Endothelial cell of umbilical vein (primary cell): ENCODE measurements at regions not wholly inside any gene's neighbourhood (a gene's known extent, or its start where the extent isn't known, plus 50 kb on each side); places are given as distances from the start of the nearest gene placed in this dataset.

ENCODE experiments used
- EZH2 ChIP-seq: IDR thresholded peaks from 2 replicates; pipeline ENCODE4 v1.6.1; 2012; ENCODE audit warnings: borderline replicate concordance, low read depth, mild to moderate bottlenecking, moderate library complexity, low read length, inconsistent platforms; ENCODE audit not compliant: severe bottlenecking
- FOS ChIP-seq: IDR thresholded peaks from 2 replicates; pipeline ENCODE4 v1.6.1; 2011; ENCODE audit warnings: mild to moderate bottlenecking, low read length, moderate library complexity, borderline replicate concordance; ENCODE audit not compliant: insufficient read depth
- GATA2 ChIP-seq: IDR thresholded peaks from 2 replicates; pipeline ENCODE4 v1.7.0; 2011; ENCODE audit warnings: low read depth, mild to moderate bottlenecking, moderate library complexity, mixed read lengths, low read length; ENCODE audit not compliant: insufficient read length, insufficient read depth
- JUN ChIP-seq: IDR thresholded peaks from 2 replicates; pipeline ENCODE4 v1.6.1; 2011; ENCODE audit warnings: borderline replicate concordance, low read depth; ENCODE audit not compliant: insufficient read length, insufficient read depth
- MYC ChIP-seq: IDR thresholded peaks from one replicate; pipeline ENCODE4 v1.6.1; 2011; ENCODE audit warnings: mild to moderate bottlenecking, low read depth, low read length
- POLR2A ChIP-seq: IDR thresholded peaks from 2 replicates; pipeline ENCODE4 v1.6.1; 2012; ENCODE audit warnings: low read depth, mild to moderate bottlenecking, control low read depth, low read length
- POLR2AphosphoS5 ChIP-seq: IDR thresholded peaks from 2 replicates; pipeline ENCODE4 v1.6.1; 2012; ENCODE audit warnings: low read depth, mild to moderate bottlenecking, control low read depth, low read length, moderate library complexity; ENCODE audit not compliant: insufficient read depth
- TF ChIP-seq, protein P1 (sequence below), 2 donors: IDR thresholded peaks; 1 replicate in 1 of 2; 2 replicates in 1 of 2; pipeline ENCODE4 v1.5.1; 2011; ENCODE audit warnings: low read length in 2 of 2, mild to moderate bottlenecking in 2 of 2, moderate library complexity in 2 of 2, control low read depth in 1 of 2, inconsistent platforms in 1 of 2, low read depth in 1 of 2; ENCODE audit not compliant: insufficient read depth in 1 of 2; ENCODE audit errors: extremely low read depth in 1 of 2
- TF ChIP-seq, protein P2 (sequence below): IDR thresholded peaks from 2 replicates; pipeline ENCODE4 v1.6.1; 2011; ENCODE audit not compliant: insufficient read depth, insufficient read length

DNA sequence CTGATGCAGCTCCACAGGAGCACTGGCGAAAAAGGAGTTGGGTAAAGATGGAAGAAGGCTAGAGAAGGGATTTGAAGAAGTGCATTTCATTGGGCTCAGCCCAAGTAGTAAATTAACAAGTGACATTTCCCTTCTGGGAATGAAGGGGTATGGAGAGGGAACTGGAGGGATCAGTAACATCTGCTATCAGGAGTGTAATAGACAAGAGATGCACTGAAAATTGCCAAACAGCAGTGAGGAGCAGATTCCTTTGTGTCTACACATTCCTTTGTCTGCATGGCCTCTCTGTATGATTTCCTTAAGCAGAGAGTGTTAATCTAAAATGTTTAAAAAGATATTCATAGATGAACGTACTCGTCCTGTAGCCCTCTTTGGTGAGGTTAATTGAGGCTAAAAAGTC, 148.2 kb upstream of the FERD3L start:
- TF ChIP-seq POLR2A: no peak
- no peak for TF ChIP-seq EZH2
- TF ChIP-seq GATA2: no peak
- TF ChIP-seq, protein P1, sequence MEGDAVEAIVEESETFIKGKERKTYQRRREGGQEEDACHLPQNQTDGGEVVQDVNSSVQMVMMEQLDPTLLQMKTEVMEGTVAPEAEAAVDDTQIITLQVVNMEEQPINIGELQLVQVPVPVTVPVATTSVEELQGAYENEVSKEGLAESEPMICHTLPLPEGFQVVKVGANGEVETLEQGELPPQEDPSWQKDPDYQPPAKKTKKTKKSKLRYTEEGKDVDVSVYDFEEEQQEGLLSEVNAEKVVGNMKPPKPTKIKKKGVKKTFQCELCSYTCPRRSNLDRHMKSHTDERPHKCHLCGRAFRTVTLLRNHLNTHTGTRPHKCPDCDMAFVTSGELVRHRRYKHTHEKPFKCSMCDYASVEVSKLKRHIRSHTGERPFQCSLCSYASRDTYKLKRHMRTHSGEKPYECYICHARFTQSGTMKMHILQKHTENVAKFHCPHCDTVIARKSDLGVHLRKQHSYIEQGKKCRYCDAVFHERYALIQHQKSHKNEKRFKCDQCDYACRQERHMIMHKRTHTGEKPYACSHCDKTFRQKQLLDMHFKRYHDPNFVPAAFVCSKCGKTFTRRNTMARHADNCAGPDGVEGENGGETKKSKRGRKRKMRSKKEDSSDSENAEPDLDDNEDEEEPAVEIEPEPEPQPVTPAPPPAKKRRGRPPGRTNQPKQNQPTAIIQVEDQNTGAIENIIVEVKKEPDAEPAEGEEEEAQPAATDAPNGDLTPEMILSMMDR (IDR thresholded peaks at IDR 0.05; ENCODE audit: extremely low read depth in 1 of 2, insufficient read depth in 1 of 2, low read depth in 1 of 2, low read length in 2 of 2): no peak
- TF ChIP-seq, protein P2, sequence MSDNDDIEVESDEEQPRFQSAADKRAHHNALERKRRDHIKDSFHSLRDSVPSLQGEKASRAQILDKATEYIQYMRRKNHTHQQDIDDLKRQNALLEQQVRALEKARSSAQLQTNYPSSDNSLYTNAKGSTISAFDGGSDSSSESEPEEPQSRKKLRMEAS: no peak
- no peak for TF ChIP-seq FOS
- TF ChIP-seq POLR2AphosphoS5: no peak
- TF ChIP-seq JUN: no peak
- no peak for TF ChIP-seq MYC
